ENCODE measurements at regions not wholly inside any gene's neighbourhood (a gene's known extent, or its start where the extent isn't known, plus 50 kb on each side); places are given as distances from the start of the nearest gene placed in this dataset.

GRCh38 chr4:112860830-112861690, 188.4 kb upstream of the ANK2 start:
- POLR2A ChIA-PET, result no interaction called here
- CTCF ChIA-PET, result interaction anchor here (0.7 kb wide), 1 partner anchor 49 kb away, joined by 3 read pairs; no protein-coding TSS in a partner anchor
- no peak for DNase-seq (ENCODE audit: extremely low spot score)
- TF ChIP-seq TARDBP (IDR thresholded peaks at IDR 0.05) (no peak), HDGF (IDR thresholded peaks at IDR 0.05; ENCODE audit: borderline replicate concordance) (no peak), BHLHE40 (IDR thresholded peaks at IDR 0.05; ENCODE audit: borderline replicate concordance) (no peak), SUZ12 (IDR thresholded peaks at IDR 0.05) (no peak), NFRKB (IDR thresholded peaks at IDR 0.05) (no peak), ZNF384 (IDR thresholded peaks at IDR 0.05) (no peak), FOXA1 (IDR thresholded peaks at IDR 0.05) (no peak), CTBP1 (IDR thresholded peaks at IDR 0.05; ENCODE audit: borderline replicate concordance) (no peak), LEF1 (IDR thresholded peaks at IDR 0.05; ENCODE audit: borderline replicate concordance) (no peak), L3MBTL2 (conservative IDR thresholded peaks at IDR 0.05) (no peak), ELF4 (IDR thresholded peaks at IDR 0.05) (no peak), FOXK2 (IDR thresholded peaks at IDR 0.05) (no peak), ARNT (IDR thresholded peaks at IDR 0.05) (no peak)
- TF ChIP-seq, protein P1, sequence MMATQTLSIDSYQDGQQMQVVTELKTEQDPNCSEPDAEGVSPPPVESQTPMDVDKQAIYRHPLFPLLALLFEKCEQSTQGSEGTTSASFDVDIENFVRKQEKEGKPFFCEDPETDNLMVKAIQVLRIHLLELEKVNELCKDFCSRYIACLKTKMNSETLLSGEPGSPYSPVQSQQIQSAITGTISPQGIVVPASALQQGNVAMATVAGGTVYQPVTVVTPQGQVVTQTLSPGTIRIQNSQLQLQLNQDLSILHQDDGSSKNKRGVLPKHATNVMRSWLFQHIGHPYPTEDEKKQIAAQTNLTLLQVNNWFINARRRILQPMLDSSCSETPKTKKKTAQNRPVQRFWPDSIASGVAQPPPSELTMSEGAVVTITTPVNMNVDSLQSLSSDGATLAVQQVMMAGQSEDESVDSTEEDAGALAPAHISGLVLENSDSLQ (IDR thresholded peaks at IDR 0.05), result no peak

GRCh38 chr4:112861691-112862674, 187.5 kb upstream of the ANK2 start:
- ChIA-PET POLR2A (no interaction called here), CTCF (no interaction called here)
- TF ChIP-seq ARNT (IDR thresholded peaks at IDR 0.05), result no peak
- TF ChIP-seq BHLHE40 (IDR thresholded peaks at IDR 0.05; ENCODE audit: borderline replicate concordance), result no peak
- TF ChIP-seq FOXA1 (IDR thresholded peaks at IDR 0.05), result no peak
- no peak for TF ChIP-seq NFRKB (IDR thresholded peaks at IDR 0.05)
- TF ChIP-seq HDGF (IDR thresholded peaks at IDR 0.05; ENCODE audit: borderline replicate concordance), result no peak
- TF ChIP-seq ZNF384 (IDR thresholded peaks at IDR 0.05), result no peak
- TF ChIP-seq FOXM1 (IDR thresholded peaks at IDR 0.05; ENCODE audit: borderline replicate concordance), result no peak
- TF ChIP-seq, protein P1 (IDR thresholded peaks at IDR 0.05), result no peak
- no peak for TF ChIP-seq SUZ12 (IDR thresholded peaks at IDR 0.05)
- TF ChIP-seq L3MBTL2 (conservative IDR thresholded peaks at IDR 0.05), result no peak
- no peak for TF ChIP-seq CTBP1 (IDR thresholded peaks at IDR 0.05; ENCODE audit: borderline replicate concordance)
- no peak for TF ChIP-seq SP1 (IDR thresholded peaks at IDR 0.05)
- TF ChIP-seq ELF4 (IDR thresholded peaks at IDR 0.05), result no peak
- TF ChIP-seq FOXK2 (IDR thresholded peaks at IDR 0.05), result no peak
- TF ChIP-seq TARDBP (IDR thresholded peaks at IDR 0.05), result no peak
- TF ChIP-seq LEF1 (IDR thresholded peaks at IDR 0.05; ENCODE audit: borderline replicate concordance), result no peak
- no peak for DNase-seq (ENCODE audit: extremely low spot score)

DNA sequence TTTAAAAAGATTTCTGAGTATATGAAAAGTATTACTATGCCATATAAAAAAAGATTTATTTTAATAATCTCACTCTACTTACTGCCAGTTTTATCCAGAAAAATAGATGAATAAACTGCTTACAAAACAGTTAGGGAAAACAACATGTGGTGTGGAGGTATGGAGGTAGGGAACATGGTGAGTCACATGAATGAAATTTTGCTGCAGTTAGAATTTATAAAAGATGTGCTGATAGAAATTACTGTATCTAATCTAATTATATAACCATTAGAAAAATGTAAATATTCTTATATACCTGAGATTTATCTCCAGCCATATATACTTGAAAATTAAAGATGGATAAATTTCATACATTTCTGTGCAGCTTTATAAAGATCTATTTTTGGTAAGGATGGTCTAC, 184.0 kb upstream of the ANK2 start:
- ChIA-PET POLR2A (no interaction called here), CTCF (no interaction called here)
- TF ChIP-seq SP1 (IDR thresholded peaks at IDR 0.05) (no peak), ZNF384 (IDR thresholded peaks at IDR 0.05) (no peak), LEF1 (IDR thresholded peaks at IDR 0.05; ENCODE audit: borderline replicate concordance) (no peak), FOXK2 (IDR thresholded peaks at IDR 0.05) (no peak), FOXM1 (IDR thresholded peaks at IDR 0.05; ENCODE audit: borderline replicate concordance) (no peak), BHLHE40 (IDR thresholded peaks at IDR 0.05; ENCODE audit: borderline replicate concordance) (no peak), ELF4 (IDR thresholded peaks at IDR 0.05) (no peak), ARNT (IDR thresholded peaks at IDR 0.05) (no peak), TARDBP (IDR thresholded peaks at IDR 0.05) (no peak), CTBP1 (IDR thresholded peaks at IDR 0.05; ENCODE audit: borderline replicate concordance) (no peak), FOXA1 (IDR thresholded peaks at IDR 0.05) (no peak), HDGF (IDR thresholded peaks at IDR 0.05; ENCODE audit: borderline replicate concordance) (no peak), NFRKB (IDR thresholded peaks at IDR 0.05) (no peak), SUZ12 (IDR thresholded peaks at IDR 0.05) (no peak), L3MBTL2 (conservative IDR thresholded peaks at IDR 0.05) (no peak)
- TF ChIP-seq, protein P1 (IDR thresholded peaks at IDR 0.05), result no peak
- DNase-seq (ENCODE audit: extremely low spot score), result no peak

DNA sequence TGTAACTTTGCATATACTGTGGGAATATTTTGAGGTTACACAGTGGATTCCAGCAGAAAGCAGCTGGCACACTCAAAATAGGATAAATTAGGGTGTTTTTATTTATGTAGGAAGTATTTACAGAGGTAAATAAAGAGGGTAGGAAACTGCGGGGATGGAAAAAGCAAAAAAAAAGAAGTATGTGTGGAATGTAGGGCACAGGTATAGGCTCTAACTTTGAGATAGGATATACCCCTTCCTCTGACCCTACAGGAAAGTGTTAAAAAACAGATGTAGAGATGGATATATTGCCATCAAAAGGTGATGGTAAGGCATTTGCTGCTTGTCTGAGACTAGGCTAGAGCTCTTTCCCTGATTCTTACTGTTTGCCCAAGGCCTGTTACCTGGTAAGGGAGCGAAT, 173.1 kb upstream of the ANK2 start:
- no peak for TF ChIP-seq BHLHE40 (IDR thresholded peaks at IDR 0.05; ENCODE audit: borderline replicate concordance)
- TF ChIP-seq L3MBTL2 (conservative IDR thresholded peaks at IDR 0.05), result no peak
- no peak for TF ChIP-seq FOXM1 (IDR thresholded peaks at IDR 0.05; ENCODE audit: borderline replicate concordance)
- TF ChIP-seq, protein P1 (IDR thresholded peaks at IDR 0.05), result no peak
- no peak for TF ChIP-seq FOXA1 (IDR thresholded peaks at IDR 0.05)
- no peak for TF ChIP-seq NFRKB (IDR thresholded peaks at IDR 0.05)
- TF ChIP-seq HDGF (IDR thresholded peaks at IDR 0.05; ENCODE audit: borderline replicate concordance), result no peak
- no peak for TF ChIP-seq ELF4 (IDR thresholded peaks at IDR 0.05)
- no peak for TF ChIP-seq ZNF384 (IDR thresholded peaks at IDR 0.05)
- TF ChIP-seq SUZ12 (IDR thresholded peaks at IDR 0.05), result no peak
- TF ChIP-seq LEF1 (IDR thresholded peaks at IDR 0.05; ENCODE audit: borderline replicate concordance), result no peak
- no peak for TF ChIP-seq SP1 (IDR thresholded peaks at IDR 0.05)
- TF ChIP-seq FOXK2 (IDR thresholded peaks at IDR 0.05), result no peak
- no peak for DNase-seq (ENCODE audit: extremely low spot score)
- CTCF ChIA-PET, result no interaction called here
- POLR2A ChIA-PET, result no interaction called here

Measured in HEK293T (cell line).